ENCODE measurements at regions not wholly inside any gene's neighbourhood (a gene's known extent, or its start where the extent isn't known, plus 50 kb on each side); places are given as distances from the start of the nearest gene placed in this dataset.

DNA sequence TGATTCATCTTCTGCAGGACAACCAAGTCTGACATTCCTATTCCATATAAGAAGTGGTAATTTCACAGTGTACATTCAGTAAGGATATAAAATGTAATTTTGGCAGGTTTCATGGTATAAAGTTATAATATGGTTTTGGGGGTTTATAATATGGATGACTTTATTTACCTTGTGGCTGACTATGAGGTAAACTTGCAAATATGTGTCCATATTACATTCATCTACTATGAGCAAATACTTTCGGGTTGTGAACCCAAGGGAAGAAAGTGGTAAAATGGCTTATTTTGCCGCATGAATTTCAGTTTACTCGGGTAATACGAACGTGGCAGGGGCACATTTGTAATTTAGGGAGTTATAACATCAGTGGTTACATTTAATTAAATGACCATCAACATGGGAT is 86.7 kb upstream of the TNFSF11 start:
- Histone ChIP-seq H4K20me1 (replicated peaks; ENCODE audit: control insufficient read depth, insufficient read depth, low read length) (no peaks in the 10 kb centered on the region), H3K9ac (ENCODE audit: insufficient read depth in 1 of 2, low read depth in 2 of 2, low read length in 2 of 2) (no peak overlapping the region), H3K4me2 (ENCODE audit: insufficient read depth, low read length) (no peak overlapping the region), H2AFZ (ENCODE audit: low read depth, low read length) (no peak overlapping the region), H3K9me1 (ENCODE audit: control insufficient read depth, insufficient read depth, low read length) (no peaks in the 10 kb centered on the region), H3K4me1 (replicated peaks in 1 of 2; ENCODE audit: control insufficient read depth in 2 of 2, insufficient read depth in 2 of 2, low read length in 2 of 2) (no peaks in the 10 kb centered on the region), H3K36me3 (ENCODE audit: control insufficient read depth, insufficient read depth, low read length) (no peaks in the 10 kb centered on the region), H3K9me3 (replicated peaks; ENCODE audit: control insufficient read depth, insufficient read depth, low read depth, low read length) (no peaks in the 10 kb centered on the region), H3K4me3 (no peak overlapping the region), H3K79me2 (ENCODE audit: control insufficient read depth, insufficient read depth, low read length) (no peaks in the 10 kb centered on the region), H3K27me3 (ENCODE audit: control insufficient read depth in 2 of 2, insufficient read depth in 2 of 2, low read length in 2 of 2) (no peaks in the 10 kb centered on the region; a peak in 1 of 5 replicates), H3K27ac (ENCODE audit: extremely low read depth, low read depth, low read length) (no peak overlapping the region)
- CTCF ChIA-PET (ENCODE audit: low intra/inter-chr PET ratio): no interaction called here
- intact Hi-C loops (cut with micrococcal nuclease) (no loop called here), in situ Hi-C loops (cut with MboI) (no loop called here)
- DNase-seq (ENCODE audit: extremely low read depth in 1 of 4, low spot score in 3 of 4) (no peak), ATAC-seq (no peak), FAIRE-seq (no peak)
- TF ChIP-seq OTX1 (CRISPR knock-in tag; IDR thresholded peaks at IDR 0.05) (no peak), PYGO2 (tag; IDR thresholded peaks at IDR 0.05) (no peak)
- 1% methylated on average over 5 of the region's 5 CpGs for WGBS (ENCODE audit: insufficient coverage, low coverage, missing lambda C conversion rate)
- no TSS peak for BruUV-seq (replicated peaks)
- POLR2A ChIA-PET: no interaction called here

DNA sequence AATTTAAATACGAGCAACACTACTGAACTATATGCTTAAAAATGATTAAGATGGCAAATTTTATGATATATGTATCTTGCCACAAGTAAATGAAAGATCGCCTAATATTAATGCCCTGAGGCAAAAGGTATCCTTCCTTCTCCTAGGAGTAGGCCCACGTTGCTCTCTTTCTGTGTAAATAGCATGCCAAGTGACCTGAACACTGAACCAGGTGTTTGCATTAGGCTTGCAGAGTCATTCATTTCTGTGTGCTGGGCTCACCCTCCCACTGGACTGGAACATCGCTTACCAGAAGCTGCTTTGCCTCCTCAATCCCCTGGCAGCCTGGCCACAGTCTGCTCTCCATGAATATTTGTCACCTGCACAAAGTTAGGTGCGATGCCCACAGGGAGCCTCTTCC is 83.3 kb upstream of the TNFSF11 start:
- Histone ChIP-seq H4K20me1 (replicated peaks; ENCODE audit: control insufficient read depth, insufficient read depth, low read length) (no peaks in the 10 kb centered on the region), H3K4me3 (no peak overlapping the region), H3K9ac (ENCODE audit: insufficient read depth in 1 of 2, low read depth in 2 of 2, low read length in 2 of 2) (no peak overlapping the region), H3K4me2 (ENCODE audit: insufficient read depth, low read length) (no peak overlapping the region), H3K9me3 (replicated peaks; ENCODE audit: control insufficient read depth, insufficient read depth, low read depth, low read length) (no peaks in the 10 kb centered on the region), H3K36me3 (ENCODE audit: control insufficient read depth, insufficient read depth, low read length) (no peaks in the 10 kb centered on the region), H3K79me2 (ENCODE audit: control insufficient read depth, insufficient read depth, low read length) (no peaks in the 10 kb centered on the region), H3K9me1 (ENCODE audit: control insufficient read depth, insufficient read depth, low read length) (no peaks in the 10 kb centered on the region), H3K4me1 (replicated peaks in 1 of 2; ENCODE audit: control insufficient read depth in 2 of 2, insufficient read depth in 2 of 2, low read length in 2 of 2) (no peaks in the 10 kb centered on the region; a peak in 1 of 5 replicates), H2AFZ (ENCODE audit: low read depth, low read length) (no peak overlapping the region), H3K27me3 (ENCODE audit: control insufficient read depth in 2 of 2, insufficient read depth in 2 of 2, low read length in 2 of 2) (no peaks in the 10 kb centered on the region), H3K27ac (ENCODE audit: extremely low read depth, low read depth, low read length) (no peak overlapping the region)
- ATAC-seq (no peak), DNase-seq (ENCODE audit: extremely low read depth in 1 of 4, low spot score in 3 of 4) (no peak), FAIRE-seq (no peak)
- in situ Hi-C loops (cut with MboI): no loop called here
- TF ChIP-seq ZNF507 (tag; conservative IDR thresholded peaks at IDR 0.05): no peak
- no peak for TF ChIP-seq CHD4 (IDR thresholded peaks at IDR 0.05; ENCODE audit: insufficient read depth, insufficient replicate concordance, low read depth, low read length, poor library complexity, severe bottlenecking)
- no peak for TF ChIP-seq TARDBP (IDR thresholded peaks at IDR 0.05)
- no peak for TF ChIP-seq HDAC2 (IDR thresholded peaks at IDR 0.05)
- POLR2A ChIA-PET: no interaction called here
- CTCF ChIA-PET (ENCODE audit: low intra/inter-chr PET ratio): no interaction called here
- intact Hi-C loops (cut with micrococcal nuclease): loop anchor here (10.0 kb wide), 2 partner anchors 156 to 816 kb away; no protein-coding TSS in a partner anchor
- no TSS peak for BruUV-seq (replicated peaks)
- WGBS (ENCODE audit: insufficient coverage, low coverage, missing lambda C conversion rate): 2% methylated on average over 4 of the region's 5 CpGs

Measured in K562 (cell line).